Putamen (tissue), 1 donor: ENCODE measurements at regions not wholly inside any gene's neighbourhood (a gene's known extent, or its start where the extent isn't known, plus 50 kb on each side); places are given as distances from the start of the nearest gene placed in this dataset.
"Not testable (repeated sequence)": the region's sequence is repeated elsewhere in the genome, so short reads cannot be mapped to it uniquely, and the experiment has no call there.

Source experiments
- DNase-seq: peaks from one replicate; pipeline ENCODE4 v3.0.0-alpha.2; 2016; ENCODE audit warnings: low spot score

- peak; percentile 51 for DNase-seq
Measured at GRCh38 chr11:128157423-128158298, 429.7 kb downstream of the ETS1 start.

GRCh38 chr11:128156486-128156885, 430.9 kb downstream of the ETS1 start:
- no peak for DNase-seq

GRCh38 chr11:128155590-128155989, 431.8 kb downstream of the ETS1 start:
- no peak for DNase-seq

DNA sequence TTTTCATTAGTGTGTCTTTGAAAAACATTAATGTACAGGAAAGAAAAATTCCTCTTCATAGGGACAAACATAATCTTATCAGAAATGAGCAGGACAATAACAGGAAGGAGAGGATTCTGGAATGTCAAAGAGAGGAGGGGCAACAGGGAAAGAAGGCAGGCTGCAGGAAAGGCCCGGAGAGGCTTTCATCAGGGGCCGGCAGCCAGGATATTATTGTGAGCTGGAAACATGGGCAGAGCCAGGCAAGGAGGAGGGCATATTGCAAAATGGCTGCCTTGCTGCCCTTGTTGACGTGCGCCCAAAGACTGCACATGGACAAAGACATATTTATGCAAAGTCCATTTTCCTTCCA, 433.7 kb downstream of the ETS1 start:
- DNase-seq, result no peak

GRCh38 chr11:128152796-128153696, 434.3 kb downstream of the ETS1 start:
- no peak for DNase-seq

GRCh38 chr11:128151780-128152179, 435.6 kb downstream of the ETS1 start:
- no peak for DNase-seq

- no peak for DNase-seq
Measured at GRCh38 chr11:128151338-128151737, 436.0 kb downstream of the ETS1 start.

DNA sequence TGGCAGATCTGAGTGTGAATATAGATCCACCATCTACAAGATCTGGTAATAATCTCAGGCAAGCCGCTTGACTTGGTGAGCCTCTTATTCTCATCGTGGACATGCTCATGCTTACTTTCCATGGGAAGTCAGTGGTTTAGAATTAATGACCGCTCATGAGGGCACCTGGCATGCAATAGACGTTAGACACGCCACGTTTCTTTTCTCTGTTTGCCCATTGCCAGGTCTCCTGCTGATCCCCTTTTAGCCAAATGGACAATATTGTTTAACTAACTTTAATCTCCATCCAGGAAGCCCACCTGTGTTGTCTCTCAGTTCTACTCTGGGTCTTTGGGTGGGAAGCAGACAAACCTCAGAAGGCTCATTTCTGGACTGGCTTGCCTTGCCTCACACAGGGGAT, 439.1 kb downstream of the ETS1 start:
- no peak for DNase-seq

- DNase-seq, result no peak
Measured at GRCh38 chr11:128146926-128147605, 440.3 kb downstream of the ETS1 start.

GRCh38 chr11:128140293-128140692, 447.1 kb downstream of the ETS1 start:
- DNase-seq, result not testable (repeated sequence)

DNA sequence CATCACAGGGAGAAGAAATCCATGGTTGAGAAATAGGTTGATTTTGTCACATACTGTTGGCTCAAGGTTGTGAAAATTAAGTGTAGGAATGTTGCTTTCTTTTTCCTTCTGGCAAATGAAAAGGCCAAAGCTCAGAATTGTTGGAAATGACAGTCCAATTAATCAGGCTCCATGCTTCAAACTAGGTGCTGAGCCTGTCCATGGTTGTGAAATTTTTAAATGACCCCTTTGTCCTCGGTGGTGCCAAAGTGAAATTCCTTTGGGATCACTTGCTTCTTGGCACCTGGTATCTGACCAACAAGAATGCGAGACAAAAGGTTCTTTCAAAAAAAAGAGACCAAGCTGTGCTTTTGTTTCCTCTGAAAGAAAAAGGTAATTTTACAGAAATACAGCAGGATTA, 451.9 kb downstream of the ETS1 start:
- no peak for DNase-seq

GRCh38 chr11:128133501-128133900, 453.9 kb downstream of the ETS1 start:
- DNase-seq, result no peak

GRCh38 chr11:128130052-128130451, 457.3 kb downstream of the ETS1 start:
- DNase-seq, result no peak

- DNase-seq, result no peak
Measured at GRCh38 chr11:128125723-128126122, 461.6 kb downstream of the ETS1 start.

- DNase-seq, result no peak
Measured at GRCh38 chr11:128116885-128117284, 470.5 kb downstream of the ETS1 start.

DNA sequence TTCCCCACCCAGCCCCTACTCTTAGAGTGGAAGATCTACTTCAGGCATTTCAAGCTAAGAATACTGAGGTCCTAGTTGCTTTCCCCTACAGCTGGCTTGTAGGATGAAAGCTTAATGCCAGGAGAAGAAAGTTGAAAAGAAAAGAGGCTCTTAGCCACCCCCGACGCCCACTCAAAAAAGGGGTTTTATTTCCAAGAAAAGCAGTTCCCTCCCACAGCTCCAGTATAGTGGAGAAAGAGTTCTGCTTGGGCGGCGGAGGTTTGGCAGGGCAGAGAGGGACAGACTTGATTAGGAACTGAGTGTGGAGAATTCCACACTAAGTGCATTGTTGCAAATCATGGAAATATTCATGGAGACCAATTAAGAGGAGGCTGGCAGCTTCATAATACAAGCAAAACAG, 470.9 kb downstream of the ETS1 start:
- DNase-seq, result no peak

DNA sequence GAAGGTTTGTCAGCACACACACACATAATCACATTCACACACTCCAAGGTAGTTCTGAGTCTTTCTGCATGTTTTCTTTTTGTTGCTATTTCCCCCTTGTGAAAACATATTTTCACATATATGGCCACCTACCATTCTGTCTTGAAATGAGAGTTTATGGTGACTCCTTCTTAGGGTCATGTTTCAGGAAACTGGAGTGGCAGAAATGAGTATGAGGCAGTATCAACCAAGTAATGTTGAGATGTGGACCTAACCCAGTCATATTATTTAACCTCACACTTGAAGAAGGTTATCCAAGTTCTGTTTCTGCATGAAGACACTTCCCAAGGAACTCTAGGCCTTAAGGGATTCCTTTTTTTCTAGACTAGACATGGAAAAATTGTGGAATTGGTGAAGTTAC, 481.4 kb downstream of the ETS1 start:
- DNase-seq, result no peak

DNA sequence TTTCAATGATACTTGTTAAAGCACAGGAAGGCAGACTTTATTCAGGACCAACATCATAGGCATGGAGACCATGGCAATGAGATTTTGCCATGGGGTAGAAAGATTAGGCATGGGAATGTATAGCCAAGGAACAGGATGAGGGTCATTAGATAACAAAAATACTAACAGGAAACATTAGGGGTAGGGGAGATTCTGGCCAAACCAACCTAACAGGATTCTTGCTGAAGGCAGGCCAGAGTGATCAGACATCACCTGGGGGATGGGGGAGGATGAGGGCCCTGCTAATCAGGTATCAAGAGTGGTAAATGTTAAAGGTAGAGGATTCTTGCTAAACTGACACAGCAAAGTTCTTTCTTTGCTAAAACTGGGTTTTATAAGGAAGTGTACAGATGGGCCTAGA, 481.8 kb downstream of the ETS1 start:
- no peak for DNase-seq

DNA sequence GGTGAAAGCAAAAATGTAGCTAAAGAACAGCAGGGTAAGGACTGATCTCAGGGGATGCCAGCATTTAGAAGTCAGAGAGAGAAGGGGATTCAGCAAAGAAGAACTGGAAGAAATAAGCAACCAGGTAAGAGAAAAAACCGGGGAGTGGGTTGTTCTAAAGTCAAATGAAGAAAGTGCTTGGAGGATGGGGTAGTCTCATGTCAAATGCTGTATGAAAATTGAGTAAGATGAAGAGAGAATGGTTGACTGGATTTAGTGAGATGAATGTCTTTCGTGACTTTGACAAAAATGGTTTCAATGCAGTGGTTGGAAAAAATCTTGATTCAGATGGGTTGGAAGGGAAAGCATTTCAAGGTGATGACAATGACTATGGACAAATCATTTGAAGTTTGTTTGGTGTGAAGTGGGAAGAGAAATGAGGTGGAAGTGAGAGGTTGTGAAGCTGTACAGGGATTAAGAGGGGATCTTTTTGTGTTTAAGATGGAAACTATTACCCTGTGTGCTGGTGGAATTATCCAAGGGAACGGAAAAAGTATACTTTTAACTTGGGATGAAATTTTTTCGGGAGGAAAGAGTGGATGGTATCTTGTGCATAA, 484.0 kb downstream of the ETS1 start:
- no peak for DNase-seq

DNA sequence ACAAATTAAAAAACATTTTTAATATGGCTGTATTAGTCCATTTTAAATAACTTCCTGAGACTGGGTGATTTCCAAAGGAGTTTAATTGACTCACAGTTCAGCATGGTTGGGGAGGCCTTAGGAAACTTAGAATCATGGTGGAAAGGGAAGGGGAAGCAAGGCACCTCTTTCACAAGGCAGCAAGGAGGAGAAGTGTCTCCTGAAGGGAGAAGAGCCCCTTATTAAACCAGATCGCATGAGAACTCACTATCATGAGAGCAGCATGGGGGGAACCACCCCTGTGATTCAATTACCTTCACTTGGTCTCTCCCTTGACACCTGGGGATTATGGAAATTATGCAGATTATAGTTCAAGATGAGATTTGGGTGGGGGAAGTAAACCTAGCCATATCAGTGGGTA, 488.6 kb downstream of the ETS1 start:
- DNase-seq, result no peak

DNA sequence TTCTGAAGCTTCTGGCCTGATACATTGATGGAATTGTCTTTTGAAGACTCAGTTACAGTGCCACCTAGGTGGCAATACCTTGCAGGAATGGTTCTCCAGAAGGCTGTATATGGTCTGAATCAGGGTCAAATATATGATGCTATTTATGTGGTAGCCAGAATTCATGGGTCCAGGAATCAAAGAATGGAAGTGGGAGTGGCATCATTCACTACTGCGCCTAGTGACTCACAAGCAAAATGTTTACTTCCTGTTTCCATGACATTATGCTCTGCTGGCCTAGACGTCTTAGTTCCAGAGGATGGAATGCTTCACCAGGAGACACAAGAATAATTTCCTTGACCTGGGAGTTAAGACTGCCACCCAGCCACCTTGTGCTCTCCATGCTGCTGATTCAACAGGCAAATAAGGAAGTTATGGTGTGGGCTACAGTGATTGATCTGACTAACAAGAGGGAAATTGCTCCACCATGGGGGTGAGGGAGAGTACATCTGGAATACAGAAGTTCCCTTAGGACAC, 491.8 kb downstream of the ETS1 start:
- no peak for DNase-seq

GRCh38 chr11:128093689-128094088, 493.7 kb downstream of the ETS1 start:
- no peak for DNase-seq
